ENCODE measurements at regions not wholly inside any gene's neighbourhood (a gene's known extent, or its start where the extent isn't known, plus 50 kb on each side); places are given as distances from the start of the nearest gene placed in this dataset.

GRCh38 chr1:5503556-5504363 is 488.5 kb downstream of the NPHP4 start:
- Histone ChIP-seq H3K9me3 (ENCODE audit: insufficient read depth, low read length, severe bottlenecking) (no peaks in the 10 kb centered on the region), H3K4me2 (ENCODE audit: insufficient read depth, low read length) (no peak overlapping the region), H4K20me1 (ENCODE audit: insufficient read depth, low read length) (peaks cover 2% of the 10 kb centered on the region), H3K4me1 (ENCODE audit: insufficient read depth, low read length) (no peaks in the 10 kb centered on the region), H3K36me3 (ENCODE audit: insufficient read depth, low read length) (no peaks in the 10 kb centered on the region), H3K4me3 (ENCODE audit: low read depth in 1 of 2, low read length in 2 of 2) (no peak overlapping the region), H3K27ac (ENCODE audit: low read length) (no peak overlapping the region), H3K9ac (ENCODE audit: low read depth, low read length) (no peak overlapping the region), H3K27me3 (ENCODE audit: insufficient read depth, low read length, poor library complexity) (peaks cover 7% of the 10 kb centered on the region), H3K79me2 (ENCODE audit: insufficient read depth, low read length) (no peaks in the 10 kb centered on the region), H2AFZ (ENCODE audit: low read depth, low read length) (no peak overlapping the region)
- TF ChIP-seq EZH2 (IDR thresholded peaks at IDR 0.05; ENCODE audit: borderline replicate concordance, low read depth, low read length, severe bottlenecking): no peak
- no peak for TF ChIP-seq CTCF (IDR thresholded peaks at IDR 0.05; ENCODE audit: borderline replicate concordance, extremely low read depth, low read length, poor library complexity, severe bottlenecking)
- ATAC-seq (ENCODE audit: insufficient read depth, low read depth) (no peak), DNase-seq (no peak)

DNA sequence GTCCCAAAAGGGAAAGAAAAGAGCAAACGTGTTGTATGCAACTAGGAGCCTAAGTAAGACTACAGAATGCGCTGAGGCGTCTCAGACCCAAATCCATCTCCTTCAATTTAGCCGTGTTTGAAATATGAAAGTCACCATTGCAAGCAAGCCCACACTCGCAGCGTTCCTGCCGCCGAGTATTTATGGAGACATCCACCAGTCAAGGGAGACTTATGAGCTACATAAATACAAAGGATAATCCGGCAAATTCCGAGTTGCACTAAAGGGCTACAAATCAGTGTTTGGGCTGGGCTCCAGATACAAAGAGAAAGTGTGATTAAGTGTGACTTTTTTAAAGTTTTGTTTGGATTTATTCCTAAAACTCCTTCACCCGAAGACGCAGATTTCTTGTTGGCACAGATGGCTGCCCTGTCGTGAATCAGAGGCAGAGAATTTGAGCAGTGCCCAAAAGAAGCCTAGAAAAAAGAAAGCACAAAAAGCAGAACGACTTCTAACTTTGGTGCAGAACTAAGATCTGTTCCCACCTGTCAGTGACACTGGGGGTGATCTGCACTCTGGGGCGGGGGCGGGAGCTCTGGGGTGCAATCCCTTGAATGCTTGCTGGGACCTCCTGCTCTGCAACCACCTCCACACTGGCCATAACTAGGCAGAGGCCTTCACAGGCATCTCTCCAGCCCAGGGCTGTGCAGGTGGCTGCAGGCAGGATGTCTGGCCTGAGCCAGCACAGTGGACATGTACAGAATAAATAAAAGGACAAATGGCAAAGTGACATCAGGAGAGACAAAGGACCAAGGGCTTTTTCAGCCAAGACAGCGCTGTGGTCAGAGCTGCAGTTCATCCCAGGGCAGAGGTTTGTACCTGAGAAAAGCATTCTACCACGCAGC is 489.7 kb downstream of the NPHP4 start:
- H3K4me3 ChIP-seq (ENCODE audit: low read depth in 1 of 2, low read length in 2 of 2): no peak overlapping the region
- H3K9ac ChIP-seq (ENCODE audit: low read depth, low read length): no peak overlapping the region
- ATAC-seq (ENCODE audit: insufficient read depth, low read depth) (no peak), DNase-seq (no peak)
- peaks cover 5% of the 10 kb centered on the region for H4K20me1 ChIP-seq (ENCODE audit: insufficient read depth, low read length)
- H3K27me3 ChIP-seq (ENCODE audit: insufficient read depth, low read length, poor library complexity): peaks cover 11% of the 10 kb centered on the region
- H3K4me2 ChIP-seq (ENCODE audit: insufficient read depth, low read length): no peak overlapping the region
- H3K4me1 ChIP-seq (ENCODE audit: insufficient read depth, low read length): no peaks in the 10 kb centered on the region
- no peak overlapping the region for H2AFZ ChIP-seq (ENCODE audit: low read depth, low read length)
- no peaks in the 10 kb centered on the region for H3K36me3 ChIP-seq (ENCODE audit: insufficient read depth, low read length)
- H3K9me3 ChIP-seq (ENCODE audit: insufficient read depth, low read length, severe bottlenecking): no peaks in the 10 kb centered on the region
- H3K27ac ChIP-seq (ENCODE audit: low read length): no peak overlapping the region
- TF ChIP-seq CTCF (IDR thresholded peaks at IDR 0.05; ENCODE audit: borderline replicate concordance, extremely low read depth, low read length, poor library complexity, severe bottlenecking): no peak
- TF ChIP-seq EZH2 (IDR thresholded peaks at IDR 0.05; ENCODE audit: borderline replicate concordance, low read depth, low read length, severe bottlenecking): no peak
- no peaks in the 10 kb centered on the region for H3K79me2 ChIP-seq (ENCODE audit: insufficient read depth, low read length)

GRCh38 chr1:5501206-5501930 is 490.9 kb downstream of the NPHP4 start:
- Histone ChIP-seq H3K79me2 (ENCODE audit: insufficient read depth, low read length) (no peaks in the 10 kb centered on the region), H3K4me1 (ENCODE audit: insufficient read depth, low read length) (no peaks in the 10 kb centered on the region), H3K4me3 (ENCODE audit: low read depth in 1 of 2, low read length in 2 of 2) (no peak overlapping the region), H3K9ac (ENCODE audit: low read depth, low read length) (no peak overlapping the region), H3K9me3 (ENCODE audit: insufficient read depth, low read length, severe bottlenecking) (no peaks in the 10 kb centered on the region), H4K20me1 (ENCODE audit: insufficient read depth, low read length) (peaks cover 5% of the 10 kb centered on the region), H3K4me2 (ENCODE audit: insufficient read depth, low read length) (no peak overlapping the region), H3K36me3 (ENCODE audit: insufficient read depth, low read length) (no peaks in the 10 kb centered on the region), H2AFZ (ENCODE audit: low read depth, low read length) (no peak overlapping the region), H3K27ac (ENCODE audit: low read length) (no peak overlapping the region), H3K27me3 (ENCODE audit: insufficient read depth, low read length, poor library complexity) (peaks cover 8% of the 10 kb centered on the region)
- no peak for ATAC-seq (ENCODE audit: insufficient read depth, low read depth)
- no peak for DNase-seq
- TF ChIP-seq CTCF (IDR thresholded peaks at IDR 0.05; ENCODE audit: borderline replicate concordance, extremely low read depth, low read length, poor library complexity, severe bottlenecking): no peak
- TF ChIP-seq EZH2 (IDR thresholded peaks at IDR 0.05; ENCODE audit: borderline replicate concordance, low read depth, low read length, severe bottlenecking): no peak
